ENCODE measurements at regions not wholly inside any gene's neighbourhood (a gene's known extent, or its start where the extent isn't known, plus 50 kb on each side); places are given as distances from the start of the nearest gene placed in this dataset.
"Not testable (repeated sequence)": the region's sequence is repeated elsewhere in the genome, so short reads cannot be mapped to it uniquely, and the experiment has no call there.

DNA sequence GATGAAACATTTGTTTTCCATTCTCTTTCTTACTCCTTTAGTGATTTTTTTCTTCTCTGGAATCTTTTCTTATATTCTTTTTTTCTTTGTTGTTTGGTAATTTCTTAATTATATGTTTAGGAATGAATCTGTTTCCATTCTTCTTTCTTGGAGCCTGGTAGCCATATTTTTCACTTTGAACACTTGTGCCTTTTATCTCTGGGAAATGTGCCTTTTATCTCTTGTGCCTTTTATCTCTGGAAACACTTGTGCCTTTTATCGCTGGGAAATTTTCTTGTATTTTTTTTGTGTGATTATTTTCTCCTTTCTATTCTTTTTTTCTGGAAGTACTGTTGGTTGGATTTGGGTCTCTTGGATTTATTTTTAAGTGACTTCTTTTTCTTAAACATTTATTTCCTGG is 118.2 kb downstream of the LEPR start:
- 47 to 75% (median 67%) methylated on average over 1 of the region's 1 CpG for WGBS, 4 donors
- intact Hi-C loops (cut with DNase I) = no loop called here
- TF ChIP-seq POLR2A (IDR thresholded peaks at IDR 0.05) = no peak
- no peak for TF ChIP-seq CTCF (IDR thresholded peaks at IDR 0.05)
- DNase-seq = no peak
- Histone ChIP-seq H3K27me3 (no peaks in the 10 kb centered on the region), H3K4me1 (replicated peaks in 1 of 2) (no peaks in the 10 kb centered on the region), H3K9me3 (replicated peaks in 1 of 3) (no peaks in the 10 kb centered on the region), H3K4me3 (no peak overlapping the region), H3K27ac (no peak overlapping the region), H3K36me3 (replicated peaks in 1 of 2) (no peaks in the 10 kb centered on the region)

DNA sequence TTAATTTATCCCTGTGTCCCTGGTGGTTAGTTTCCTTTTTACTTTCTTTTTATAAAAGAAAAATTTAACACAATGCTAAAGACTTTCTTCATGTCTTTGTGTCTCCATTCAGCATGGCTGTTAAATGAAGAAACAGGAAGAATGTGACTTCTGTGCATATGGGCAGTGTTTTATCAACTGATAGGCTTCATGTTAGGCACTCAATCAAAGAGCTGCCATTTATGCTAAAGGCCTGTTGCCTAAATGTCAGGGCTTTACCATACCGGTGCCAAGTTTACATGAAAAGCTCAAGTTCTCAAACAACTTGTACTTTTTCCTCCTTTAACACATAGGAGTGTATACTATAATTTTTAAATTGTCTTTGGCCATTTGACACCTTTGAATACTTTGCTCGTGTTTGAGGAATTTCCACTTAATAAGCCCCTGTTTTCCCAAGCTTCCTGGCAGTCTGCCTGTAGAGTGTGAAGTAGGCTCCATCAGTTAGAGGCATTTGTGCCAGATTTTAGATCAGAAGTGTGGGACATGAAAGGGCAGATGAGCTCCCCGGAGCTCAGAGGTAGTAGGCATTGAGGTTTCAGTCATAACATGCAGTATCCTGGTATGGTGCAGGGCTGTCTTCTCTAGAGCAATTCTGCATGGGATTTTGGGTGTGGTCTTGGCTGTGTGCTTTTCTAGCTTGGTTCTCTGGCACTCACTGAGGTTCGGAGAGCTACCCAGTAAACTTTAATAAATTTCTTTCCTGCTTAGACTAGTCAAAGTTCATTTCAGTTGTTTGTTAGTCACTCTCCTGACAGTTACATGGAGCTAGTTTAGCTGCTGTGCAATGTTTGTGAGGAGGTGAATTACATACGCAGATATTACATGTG is 119.0 kb downstream of the LEPR start:
- intact Hi-C loops (cut with DNase I) = no loop called here
- no peaks in the 10 kb centered on the region for H3K9me3 ChIP-seq (replicated peaks in 1 of 3)
- no peak overlapping the region for H3K4me3 ChIP-seq
- 74 to 91% (median 80%) methylated on average over 5 of the region's 5 CpGs for WGBS, 4 donors
- H3K27ac ChIP-seq = no peak overlapping the region
- H3K36me3 ChIP-seq (replicated peaks in 1 of 2) = no peaks in the 10 kb centered on the region
- TF ChIP-seq CTCF (IDR thresholded peaks at IDR 0.05) (no peak), POLR2A (IDR thresholded peaks at IDR 0.05) (no peak)
- no peaks in the 10 kb centered on the region for H3K4me1 ChIP-seq (replicated peaks in 1 of 2)
- DNase-seq = no peak
- no peaks in the 10 kb centered on the region for H3K27me3 ChIP-seq

- no peaks in the 10 kb centered on the region for H3K4me1 ChIP-seq (replicated peaks in 1 of 2)
- no peak overlapping the region for H3K4me3 ChIP-seq
- H3K9me3 ChIP-seq (replicated peaks in 1 of 3) = no peaks in the 10 kb centered on the region
- intact Hi-C loops (cut with DNase I) = no loop called here
- no peaks in the 10 kb centered on the region for H3K36me3 ChIP-seq (replicated peaks in 1 of 2)
- no peaks in the 10 kb centered on the region for H3K27me3 ChIP-seq
- TF ChIP-seq CTCF (IDR thresholded peaks at IDR 0.05) = no peak
- TF ChIP-seq POLR2A (IDR thresholded peaks at IDR 0.05) = no peak
- WGBS, 4 donors = 88 to 93% (median 91%) methylated on average over 2 of the region's 2 CpGs
- DNase-seq = no peak
- no peak overlapping the region for H3K27ac ChIP-seq
Measured at GRCh38 chr1:65541161-65541560, 120.7 kb downstream of the LEPR start.

DNA sequence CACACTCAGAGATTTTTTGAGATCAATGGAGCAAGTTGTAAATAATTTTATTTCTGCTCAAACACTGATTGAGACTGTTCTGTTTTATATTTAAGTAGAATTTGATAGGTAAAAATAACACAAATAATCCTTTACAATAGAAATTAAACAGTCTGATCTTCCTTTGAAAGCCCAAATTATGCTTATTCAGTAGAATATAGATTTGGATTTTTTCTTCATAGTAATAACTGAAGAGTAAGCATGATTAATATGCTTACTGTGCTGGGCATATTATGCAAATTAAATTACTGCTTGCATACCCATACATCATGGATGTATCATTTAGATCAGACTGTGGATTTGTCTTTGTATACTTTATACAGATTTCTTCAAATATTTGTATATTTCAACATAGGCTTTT is 121.4 kb downstream of the LEPR start:
- DNase-seq = no peak
- Histone ChIP-seq H3K27me3 (no peaks in the 10 kb centered on the region), H3K4me3 (no peak overlapping the region), H3K27ac (no peak overlapping the region), H3K9me3 (replicated peaks in 1 of 3) (no peaks in the 10 kb centered on the region), H3K4me1 (replicated peaks in 1 of 2) (no peaks in the 10 kb centered on the region), H3K36me3 (replicated peaks in 1 of 2) (no peaks in the 10 kb centered on the region)
- intact Hi-C loops (cut with DNase I) = no loop called here
- TF ChIP-seq CTCF (IDR thresholded peaks at IDR 0.05) (no peak), POLR2A (IDR thresholded peaks at IDR 0.05) (no peak)

DNA sequence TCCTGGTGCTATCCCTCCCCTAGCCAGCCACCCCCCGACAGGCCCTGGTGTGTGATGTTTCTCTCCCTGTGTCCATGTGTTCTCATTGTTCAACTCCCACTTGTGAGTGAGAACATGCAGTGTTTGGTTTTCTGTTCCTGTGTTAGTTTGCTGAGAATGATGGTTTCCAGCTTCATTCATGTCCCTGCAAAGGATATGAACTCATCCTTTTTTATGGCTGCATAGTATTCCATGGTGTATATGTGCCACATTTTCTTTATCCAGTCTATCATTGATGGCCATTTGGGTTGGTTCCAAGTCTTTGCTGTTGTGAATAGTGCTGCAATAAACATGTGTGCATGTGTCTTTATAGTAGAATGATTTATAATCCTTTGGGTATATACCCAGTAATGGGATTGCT is 122.1 kb downstream of the LEPR start:
- intact Hi-C loops (cut with DNase I); H3K9me3 ChIP-seq (replicated peaks in 1 of 3); H3K27ac ChIP-seq; H3K27me3 ChIP-seq; H3K36me3 ChIP-seq (replicated peaks in 1 of 2); H3K4me1 ChIP-seq (replicated peaks in 1 of 2); H3K4me3 ChIP-seq; DNase-seq: not testable (repeated sequence)
- WGBS, 4 donors = 89 to 93% (median 91%) methylated on average over 1 of the region's 1 CpG

- H3K9me3 ChIP-seq (replicated peaks in 1 of 3); DNase-seq; H3K4me3 ChIP-seq; H3K36me3 ChIP-seq (replicated peaks in 1 of 2); intact Hi-C loops (cut with DNase I); H3K27ac ChIP-seq; H3K27me3 ChIP-seq; H3K4me1 ChIP-seq (replicated peaks in 1 of 2): not testable (repeated sequence)
- 44 to 61% (median 51%) methylated on average over 14 to 25 of the region's 25 CpGs for WGBS, 4 donors
Measured at GRCh38 chr1:65550306-65551010, 130.0 kb downstream of the LEPR start.

GRCh38 chr1:65552484-65552883 is 132.0 kb downstream of the LEPR start:
- H3K9me3 ChIP-seq (replicated peaks in 1 of 3); intact Hi-C loops (cut with DNase I); H3K4me3 ChIP-seq; DNase-seq; H3K27ac ChIP-seq; H3K27me3 ChIP-seq; H3K4me1 ChIP-seq (replicated peaks in 1 of 2); H3K36me3 ChIP-seq (replicated peaks in 1 of 2): not testable (repeated sequence)
- 84 to 94% (median 91%) methylated on average over 2 of the region's 2 CpGs for WGBS, 4 donors

Measured in adrenal gland (tissue), 9 donors.